ENCODE measurements at regions not wholly inside any gene's neighbourhood (a gene's known extent, or its start where the extent isn't known, plus 50 kb on each side); places are given as distances from the start of the nearest gene placed in this dataset.

- no peak for TF ChIP-seq CTCF (IDR thresholded peaks at IDR 0.05; ENCODE audit: extremely low read depth, missing control alignments)
- no peak for DNase-seq (ENCODE audit: low spot score)
Observed at GRCh38 chr2:155381436-155381835, 682.9 kb downstream of the KCNJ3 start.

GRCh38 chr2:155379494-155379893 lies 681.0 kb downstream of the KCNJ3 start:
- DNase-seq (ENCODE audit: low spot score), result no peak
- no peak for TF ChIP-seq CTCF (IDR thresholded peaks at IDR 0.05; ENCODE audit: extremely low read depth, missing control alignments)

GRCh38 chr2:155377931-155378444 lies 679.5 kb downstream of the KCNJ3 start:
- no peak for DNase-seq (ENCODE audit: low spot score)
- TF ChIP-seq CTCF (IDR thresholded peaks at IDR 0.05; ENCODE audit: extremely low read depth, missing control alignments), result no peak

GRCh38 chr2:155377266-155377680 lies 678.8 kb downstream of the KCNJ3 start:
- TF ChIP-seq CTCF (IDR thresholded peaks at IDR 0.05; ENCODE audit: extremely low read depth, missing control alignments), result no peak
- DNase-seq (ENCODE audit: low spot score), result peak; percentile 9

- no peak for DNase-seq (ENCODE audit: low spot score)
- TF ChIP-seq CTCF (IDR thresholded peaks at IDR 0.05; ENCODE audit: extremely low read depth, missing control alignments), result no peak
Observed at GRCh38 chr2:155372969-155373368, 674.5 kb downstream of the KCNJ3 start.

- TF ChIP-seq CTCF (IDR thresholded peaks at IDR 0.05; ENCODE audit: extremely low read depth, missing control alignments), result no peak
- no peak for DNase-seq (ENCODE audit: low spot score)
Observed at GRCh38 chr2:155368934-155369333, 670.4 kb downstream of the KCNJ3 start.

GRCh38 chr2:155364766-155365165 lies 666.3 kb downstream of the KCNJ3 start:
- TF ChIP-seq CTCF (IDR thresholded peaks at IDR 0.05; ENCODE audit: extremely low read depth, missing control alignments), result no peak
- no peak for DNase-seq (ENCODE audit: low spot score)

All from GM20000 (cell line).